Activated B cell treated with CpG ODN at 0.5 μM for 24 hours (primary cell): ENCODE measurements at regions not wholly inside any gene's neighbourhood (a gene's known extent, or its start where the extent isn't known, plus 50 kb on each side); places are given as distances from the start of the nearest gene placed in this dataset.

Experiments
- ATAC-seq: fragments of 200-7000 bp; cut with Tn5 transposase; one replicate; pipeline ENCODE4 v1.10.0; 2021; ENCODE audit warnings: low read depth, mild to moderate bottlenecking, moderate library complexity
- CTCF ChIA-PET: fragments of 350-600 bp; sonication (Branson Sonifier 250); formaldehyde crosslinking; loops from one replicate; lab custom pipeline; 2021; ENCODE audit warnings: antibody characterized with exemption; lab: Charles Lee
- POLR2A ChIA-PET: fragments of 350-600 bp; sonication (Branson Sonifier 250); formaldehyde crosslinking; loops from one replicate; lab custom pipeline; 2021; ENCODE audit warnings: antibody characterized with exemption; lab: Charles Lee
- DNase-seq: peaks from one replicate; pipeline ENCODE4 v3.0.0; 2022
- H3K27ac Mint-ChIP-seq: one replicate; pipeline ENCODE4 v1.8.0; 2020; ENCODE audit warnings: mixed read lengths
- H3K27me3 Mint-ChIP-seq: one replicate; pipeline ENCODE4 v1.8.0; 2021; ENCODE audit warnings: mixed read lengths
- H3K36me3 Mint-ChIP-seq: one replicate; pipeline ENCODE4 v1.8.0; 2021; ENCODE audit warnings: low read depth, mixed read lengths
- H3K4me1 Mint-ChIP-seq: one replicate; pipeline ENCODE4 v1.8.0; 2021; ENCODE audit warnings: mixed read lengths
- H3K4me3 Mint-ChIP-seq: one replicate; pipeline ENCODE4 v1.8.0; 2020; ENCODE audit warnings: mild to moderate bottlenecking, mixed read lengths
- H3K9me3 Mint-ChIP-seq: one replicate; pipeline ENCODE4 v1.8.0; 2020; ENCODE audit warnings: mixed read lengths
- intact Hi-C: fragments of 100-400 bp; cut with micrococcal nuclease; formaldehyde crosslinking; loops from one replicate; pipeline ENCODE4 v1.15.1; 2024
- TF ChIP-seq, protein P1 (sequence below): fragments of 200-600 bp; IDR thresholded peaks from one replicate; pipeline ENCODE4 v1.8.0; 2022; ENCODE audit warnings: antibody characterized with exemption, mild to moderate bottlenecking

DNA sequence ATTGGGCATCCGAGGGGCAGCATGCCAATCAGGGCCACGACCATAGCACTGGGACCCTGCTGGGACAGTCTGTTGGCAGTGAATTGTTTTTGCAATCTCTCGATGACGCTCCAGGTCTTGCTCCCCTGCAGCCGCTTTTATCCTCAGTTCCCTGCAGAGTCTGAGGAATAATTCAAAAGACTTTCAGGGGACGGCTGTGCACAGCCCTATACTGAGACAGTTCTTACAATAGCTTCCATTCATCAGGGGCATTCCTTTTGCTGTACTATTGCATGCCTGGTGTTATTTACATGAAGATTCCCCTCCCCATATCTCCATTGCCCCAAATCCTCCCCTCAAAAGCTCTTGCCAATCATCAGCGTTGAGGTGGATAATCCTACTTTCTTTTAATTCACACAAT is 163.3 kb upstream of the WWC1 start:
- no peaks in the 10 kb centered on the region for H3K36me3 Mint-ChIP-seq
- no peaks in the 10 kb centered on the region for H3K4me1 Mint-ChIP-seq
- TF ChIP-seq, protein P1, sequence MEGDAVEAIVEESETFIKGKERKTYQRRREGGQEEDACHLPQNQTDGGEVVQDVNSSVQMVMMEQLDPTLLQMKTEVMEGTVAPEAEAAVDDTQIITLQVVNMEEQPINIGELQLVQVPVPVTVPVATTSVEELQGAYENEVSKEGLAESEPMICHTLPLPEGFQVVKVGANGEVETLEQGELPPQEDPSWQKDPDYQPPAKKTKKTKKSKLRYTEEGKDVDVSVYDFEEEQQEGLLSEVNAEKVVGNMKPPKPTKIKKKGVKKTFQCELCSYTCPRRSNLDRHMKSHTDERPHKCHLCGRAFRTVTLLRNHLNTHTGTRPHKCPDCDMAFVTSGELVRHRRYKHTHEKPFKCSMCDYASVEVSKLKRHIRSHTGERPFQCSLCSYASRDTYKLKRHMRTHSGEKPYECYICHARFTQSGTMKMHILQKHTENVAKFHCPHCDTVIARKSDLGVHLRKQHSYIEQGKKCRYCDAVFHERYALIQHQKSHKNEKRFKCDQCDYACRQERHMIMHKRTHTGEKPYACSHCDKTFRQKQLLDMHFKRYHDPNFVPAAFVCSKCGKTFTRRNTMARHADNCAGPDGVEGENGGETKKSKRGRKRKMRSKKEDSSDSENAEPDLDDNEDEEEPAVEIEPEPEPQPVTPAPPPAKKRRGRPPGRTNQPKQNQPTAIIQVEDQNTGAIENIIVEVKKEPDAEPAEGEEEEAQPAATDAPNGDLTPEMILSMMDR = no peak
- ChIA-PET POLR2A (no interaction called here), CTCF (no interaction called here)
- ATAC-seq (no peak), DNase-seq (no peak)
- no peaks in the 10 kb centered on the region for H3K9me3 Mint-ChIP-seq
- H3K4me3 Mint-ChIP-seq = no peak overlapping the region
- no peak overlapping the region for H3K27ac Mint-ChIP-seq
- intact Hi-C loops = no loop called here
- H3K27me3 Mint-ChIP-seq = no peaks in the 10 kb centered on the region

DNA sequence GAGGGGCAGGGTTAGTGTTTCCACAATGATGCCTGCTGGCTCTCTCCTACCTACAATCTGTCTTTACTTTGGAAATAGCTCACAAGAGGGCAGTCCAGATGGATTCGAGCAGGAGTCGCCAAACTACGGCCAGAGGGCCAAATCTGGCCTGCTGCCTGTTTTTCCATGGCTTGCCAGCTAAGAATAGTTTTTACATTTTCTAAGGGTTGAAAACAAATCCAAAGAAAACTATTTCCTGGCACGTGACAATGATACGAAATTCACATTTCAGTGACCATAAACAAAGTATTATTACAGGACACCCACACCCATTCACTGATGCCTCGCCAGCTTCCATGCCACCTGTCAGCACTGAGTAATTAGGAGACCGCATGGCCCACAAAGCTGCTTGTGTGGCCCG is 162.9 kb upstream of the WWC1 start:
- intact Hi-C loops = no loop called here
- DNase-seq (no peak), ATAC-seq (no peak)
- Mint-ChIP-seq H3K9me3 (no peaks in the 10 kb centered on the region), H3K36me3 (no peaks in the 10 kb centered on the region), H3K27ac (no peak overlapping the region), H3K27me3 (no peaks in the 10 kb centered on the region), H3K4me3 (no peak overlapping the region), H3K4me1 (no peaks in the 10 kb centered on the region)
- TF ChIP-seq, protein P1 = no peak
- ChIA-PET POLR2A (no interaction called here), CTCF (no interaction called here)

DNA sequence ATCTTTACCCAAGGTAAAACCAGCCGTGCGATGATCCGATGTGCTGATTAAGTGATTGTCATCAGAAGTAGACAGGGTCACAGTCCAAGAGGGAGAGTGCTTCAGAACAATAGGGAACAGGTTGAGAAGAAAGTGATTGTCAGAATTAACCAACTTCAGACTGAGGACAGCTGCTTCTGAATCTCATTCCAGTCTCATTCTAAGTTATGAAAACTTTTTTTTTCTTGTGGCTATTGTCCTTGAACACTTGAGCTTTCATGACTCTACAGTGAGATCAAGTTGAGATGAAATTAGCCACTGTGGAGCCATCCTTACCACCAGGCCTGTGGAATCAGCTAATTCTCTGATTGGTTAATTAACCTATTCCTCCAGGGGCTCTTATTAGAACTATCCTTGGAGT is 159.9 kb upstream of the WWC1 start:
- no peaks in the 10 kb centered on the region for H3K36me3 Mint-ChIP-seq
- POLR2A ChIA-PET = no interaction called here
- CTCF ChIA-PET = no interaction called here
- H3K9me3 Mint-ChIP-seq = no peaks in the 10 kb centered on the region
- no peaks in the 10 kb centered on the region for H3K4me1 Mint-ChIP-seq
- intact Hi-C loops = no loop called here
- DNase-seq (no peak), ATAC-seq (no peak)
- TF ChIP-seq, protein P1 = no peak
- no peaks in the 10 kb centered on the region for H3K27me3 Mint-ChIP-seq
- H3K4me3 Mint-ChIP-seq = no peak overlapping the region
- H3K27ac Mint-ChIP-seq = no peak overlapping the region

DNA sequence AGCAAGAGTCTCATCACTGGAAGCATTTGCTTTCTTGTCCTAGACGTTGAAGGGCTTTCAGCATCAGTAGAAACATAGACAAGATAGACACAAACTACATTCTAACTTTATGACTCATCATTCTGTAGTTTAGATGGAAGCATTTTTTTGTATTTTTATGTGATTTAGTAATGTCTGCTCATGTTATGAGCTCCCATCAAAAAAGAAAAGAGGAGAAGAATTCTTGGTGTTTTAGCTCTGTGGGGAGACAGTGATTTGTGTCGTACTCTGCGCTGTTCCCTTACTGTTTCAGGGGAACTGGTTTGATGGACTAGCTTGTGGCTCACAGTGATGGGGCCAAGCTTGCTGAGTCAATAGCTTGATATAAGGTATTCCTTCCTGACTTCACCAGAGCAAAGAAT is 159.2 kb upstream of the WWC1 start:
- intact Hi-C loops = no loop called here
- TF ChIP-seq, protein P1 = no peak
- ATAC-seq (no peak), DNase-seq (no peak)
- Mint-ChIP-seq H3K4me1 (no peaks in the 10 kb centered on the region), H3K27ac (no peak overlapping the region), H3K9me3 (no peaks in the 10 kb centered on the region), H3K36me3 (no peaks in the 10 kb centered on the region), H3K4me3 (no peak overlapping the region), H3K27me3 (no peaks in the 10 kb centered on the region)
- POLR2A ChIA-PET = no interaction called here
- CTCF ChIA-PET = no interaction called here

DNA sequence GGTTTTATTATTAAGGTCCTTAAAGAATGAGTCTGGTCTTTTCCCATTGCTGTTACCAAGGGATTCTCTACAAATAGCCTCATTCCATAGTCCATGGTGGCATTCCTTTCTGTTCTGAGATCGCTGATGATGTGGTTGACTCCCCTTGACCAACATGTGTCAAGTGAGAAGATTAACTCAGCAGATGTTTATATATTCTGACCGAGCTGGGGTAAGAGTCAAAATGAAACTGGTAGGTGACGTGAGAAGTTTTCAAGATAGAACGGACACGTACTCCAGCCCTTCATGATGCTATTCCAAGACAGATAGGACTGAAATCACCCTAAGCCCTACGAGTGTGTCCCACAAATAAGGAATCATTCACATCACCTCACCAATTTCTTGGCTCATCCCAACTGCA is 155.5 kb upstream of the WWC1 start:
- TF ChIP-seq, protein P1 = no peak
- Mint-ChIP-seq H3K27me3 (no peaks in the 10 kb centered on the region), H3K4me1 (no peaks in the 10 kb centered on the region), H3K4me3 (no peak overlapping the region), H3K36me3 (no peaks in the 10 kb centered on the region), H3K27ac (no peak overlapping the region), H3K9me3 (no peaks in the 10 kb centered on the region)
- intact Hi-C loops = no loop called here
- POLR2A ChIA-PET = no interaction called here
- DNase-seq (no peak), ATAC-seq (no peak)
- CTCF ChIA-PET = no interaction called here
